ENCODE measurements at regions not wholly inside any gene's neighbourhood (a gene's known extent, or its start where the extent isn't known, plus 50 kb on each side); places are given as distances from the start of the nearest gene placed in this dataset.
"Not testable (repeated sequence)": the region's sequence is repeated elsewhere in the genome, so short reads cannot be mapped to it uniquely, and the experiment has no call there.

- no peak for DNase-seq
Observed at GRCh38 chr4:188437535-188437934, 298.3 kb downstream of the TRIML1 start.

GRCh38 chr4:188438391-188438824, 299.2 kb downstream of the TRIML1 start:
- DNase-seq: not testable (repeated sequence)

- DNase-seq: peak; percentile 46 to 70 (median 49)
Observed at GRCh38 chr4:188439641-188440311, 300.5 kb downstream of the TRIML1 start.

GRCh38 chr4:188444500-188444899, 305.3 kb downstream of the TRIML1 start:
- no peak for DNase-seq

- not testable (repeated sequence) for DNase-seq
Observed at GRCh38 chr4:188448996-188449395, 309.8 kb downstream of the TRIML1 start.

GRCh38 chr4:188450571-188450970, 311.3 kb downstream of the TRIML1 start:
- DNase-seq: no peak

GRCh38 chr4:188452097-188452496, 312.9 kb downstream of the TRIML1 start:
- no peak for DNase-seq

- no peak for DNase-seq
Observed at GRCh38 chr4:188454575-188454974, 315.3 kb downstream of the TRIML1 start.

GRCh38 chr4:188455062-188455752, 316.0 kb downstream of the TRIML1 start:
- DNase-seq: no peak

GRCh38 chr4:188459381-188459780, 320.1 kb downstream of the TRIML1 start:
- DNase-seq: no peak

GRCh38 chr4:188463909-188464308, 324.7 kb downstream of the TRIML1 start:
- DNase-seq: no peak

GRCh38 chr4:188466001-188466400, 326.8 kb downstream of the TRIML1 start:
- no peak for DNase-seq

- DNase-seq: no peak
Observed at GRCh38 chr4:188484256-188484655, 345.0 kb downstream of the TRIML1 start.

- peak in 2 of 3 donors; percentile 15 to 21 for DNase-seq
Observed at GRCh38 chr4:188485906-188486305, 346.7 kb downstream of the TRIML1 start.

GRCh38 chr4:188492886-188493285, 353.6 kb downstream of the TRIML1 start:
- no peak for DNase-seq

GRCh38 chr4:188495169-188495568, 355.9 kb downstream of the TRIML1 start:
- DNase-seq: no peak

- DNase-seq: no peak
Observed at GRCh38 chr4:188511431-188511830, 372.2 kb downstream of the TRIML1 start.

- no peak for DNase-seq
Observed at GRCh38 chr4:188532751-188533150, 393.5 kb downstream of the TRIML1 start.

- DNase-seq: no peak
Observed at GRCh38 chr4:188534297-188534696, 395.1 kb downstream of the TRIML1 start.

GRCh38 chr4:188534917-188535316, 395.7 kb downstream of the TRIML1 start:
- DNase-seq: no peak

- DNase-seq: no peak
Observed at GRCh38 chr4:188536826-188537225, 397.6 kb downstream of the TRIML1 start.

- DNase-seq: peak in 1 of 3 donors; percentile 9
Observed at GRCh38 chr4:188550296-188550695, 411.1 kb downstream of the TRIML1 start.

- peak in 2 of 3 donors; percentile 9 to 23 for DNase-seq
Observed at GRCh38 chr4:188551156-188551555, 411.9 kb downstream of the TRIML1 start.
